ENCODE measurements at regions not wholly inside any gene's neighbourhood (a gene's known extent, or its start where the extent isn't known, plus 50 kb on each side); places are given as distances from the start of the nearest gene placed in this dataset.

DNA sequence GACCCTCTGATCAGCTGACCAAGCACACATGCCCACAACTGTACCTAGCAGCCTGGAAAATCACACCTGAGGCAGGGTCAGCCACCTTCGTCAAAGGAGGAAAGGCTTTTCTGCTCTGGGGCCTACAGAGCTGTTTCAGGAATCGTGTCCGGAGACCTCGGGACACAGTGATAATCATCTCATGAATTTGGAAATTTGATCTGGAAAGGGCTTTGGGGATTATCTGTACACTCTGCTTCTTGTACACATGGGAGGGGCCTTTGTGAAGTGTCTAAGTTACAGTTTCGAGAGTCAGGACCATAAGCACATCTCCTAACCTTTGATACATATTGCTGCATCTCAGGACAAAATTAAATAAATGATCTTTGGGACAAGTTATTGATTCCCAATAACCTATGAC is 1421.2 kb upstream of the TENM4 start:
- no peak for DNase-seq (ENCODE audit: low read depth)
- H3K4me3 ChIP-seq (replicated peaks; ENCODE audit: low read depth, low read length), result no peak overlapping the region
- TF ChIP-seq, protein P1, sequence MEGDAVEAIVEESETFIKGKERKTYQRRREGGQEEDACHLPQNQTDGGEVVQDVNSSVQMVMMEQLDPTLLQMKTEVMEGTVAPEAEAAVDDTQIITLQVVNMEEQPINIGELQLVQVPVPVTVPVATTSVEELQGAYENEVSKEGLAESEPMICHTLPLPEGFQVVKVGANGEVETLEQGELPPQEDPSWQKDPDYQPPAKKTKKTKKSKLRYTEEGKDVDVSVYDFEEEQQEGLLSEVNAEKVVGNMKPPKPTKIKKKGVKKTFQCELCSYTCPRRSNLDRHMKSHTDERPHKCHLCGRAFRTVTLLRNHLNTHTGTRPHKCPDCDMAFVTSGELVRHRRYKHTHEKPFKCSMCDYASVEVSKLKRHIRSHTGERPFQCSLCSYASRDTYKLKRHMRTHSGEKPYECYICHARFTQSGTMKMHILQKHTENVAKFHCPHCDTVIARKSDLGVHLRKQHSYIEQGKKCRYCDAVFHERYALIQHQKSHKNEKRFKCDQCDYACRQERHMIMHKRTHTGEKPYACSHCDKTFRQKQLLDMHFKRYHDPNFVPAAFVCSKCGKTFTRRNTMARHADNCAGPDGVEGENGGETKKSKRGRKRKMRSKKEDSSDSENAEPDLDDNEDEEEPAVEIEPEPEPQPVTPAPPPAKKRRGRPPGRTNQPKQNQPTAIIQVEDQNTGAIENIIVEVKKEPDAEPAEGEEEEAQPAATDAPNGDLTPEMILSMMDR (IDR thresholded peaks at IDR 0.05; ENCODE audit: low read length, missing control alignments), result no peak

GRCh38 chr11:80861193-80861592 is 1420.4 kb upstream of the TENM4 start:
- TF ChIP-seq, protein P1 (IDR thresholded peaks at IDR 0.05; ENCODE audit: low read length, missing control alignments), result no peak

DNA sequence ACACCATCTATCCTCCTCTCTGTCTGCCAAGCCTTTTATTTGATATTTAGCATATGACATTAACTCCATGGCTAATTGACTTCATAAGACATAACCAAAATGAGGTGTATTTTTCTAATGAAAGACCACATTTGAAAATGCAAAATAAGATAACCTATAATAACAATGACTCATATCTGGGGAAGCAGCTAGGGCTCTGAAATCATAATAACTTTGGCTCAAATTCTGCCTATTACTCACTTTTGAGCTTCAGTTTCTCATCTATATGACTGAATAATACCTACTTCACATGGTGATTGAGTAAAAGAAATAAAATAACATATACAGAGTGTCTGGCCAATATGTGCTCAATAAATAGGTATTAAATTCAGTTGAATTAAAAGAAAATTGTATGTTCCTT is 1419.8 kb upstream of the TENM4 start:
- peak; percentile 40 for DNase-seq (ENCODE audit: low read depth)
- no peak overlapping the region for H3K4me3 ChIP-seq (replicated peaks; ENCODE audit: low read depth, low read length)
- TF ChIP-seq, protein P1 (IDR thresholded peaks at IDR 0.05; ENCODE audit: low read length, missing control alignments), result no peak

More at GRCh38 chr11:80861193-80861592, 1420.4 kb upstream of the TENM4 start:
- no peak for DNase-seq (ENCODE audit: low read depth)
- H3K4me3 ChIP-seq (replicated peaks; ENCODE audit: low read depth, low read length), result no peak overlapping the region

DNA sequence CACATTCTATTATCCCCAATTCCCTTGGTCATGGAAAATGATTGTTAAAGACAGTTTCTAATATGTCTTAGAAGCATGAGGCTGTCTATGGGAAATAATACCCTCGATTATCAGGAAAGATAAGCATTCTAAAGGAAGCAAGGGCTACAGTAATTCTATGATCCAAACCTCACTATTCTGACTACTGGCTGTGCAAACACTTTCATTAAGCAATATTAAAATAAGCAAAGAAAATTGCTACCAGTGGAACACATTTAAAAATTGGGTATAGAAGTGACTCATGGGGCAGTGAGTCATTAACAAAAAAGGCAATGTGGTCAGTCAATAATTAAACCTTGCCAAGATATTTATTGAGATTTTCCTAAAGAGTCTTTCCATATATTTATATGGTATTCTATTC is 1415.2 kb upstream of the TENM4 start:
- peak; percentile 32 for DNase-seq (ENCODE audit: low read depth)
- TF ChIP-seq, protein P1 (IDR thresholded peaks at IDR 0.05; ENCODE audit: low read length, missing control alignments), result no peak

DNA sequence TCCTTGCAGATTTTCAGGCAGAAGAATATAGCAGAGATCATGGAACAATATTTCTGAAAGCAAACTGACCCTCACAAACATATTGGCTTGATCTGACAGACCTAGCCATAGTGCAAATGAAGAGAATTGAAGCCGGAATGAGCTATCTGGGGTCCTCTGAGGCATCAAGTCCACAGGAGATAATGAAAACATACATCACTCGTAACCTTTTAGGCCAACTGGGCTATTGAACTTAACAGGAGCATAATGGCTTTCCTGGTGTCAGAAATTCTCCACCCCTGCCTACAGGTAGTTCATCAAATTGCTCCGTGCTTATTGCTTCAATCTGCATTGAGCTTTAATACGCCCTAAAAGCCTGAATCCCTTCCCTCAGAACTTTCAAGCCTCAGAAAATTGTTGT is 1414.6 kb upstream of the TENM4 start:
- H3K4me3 ChIP-seq (replicated peaks; ENCODE audit: low read depth, low read length), result no peak overlapping the region
- no peak for DNase-seq (ENCODE audit: low read depth)
- TF ChIP-seq, protein P1 (IDR thresholded peaks at IDR 0.05; ENCODE audit: low read length, missing control alignments), result no peak

More for the DNA sequence above, 1415.2 kb upstream of the TENM4 start:
- no peak overlapping the region for H3K4me3 ChIP-seq (replicated peaks; ENCODE audit: low read depth, low read length)

DNA sequence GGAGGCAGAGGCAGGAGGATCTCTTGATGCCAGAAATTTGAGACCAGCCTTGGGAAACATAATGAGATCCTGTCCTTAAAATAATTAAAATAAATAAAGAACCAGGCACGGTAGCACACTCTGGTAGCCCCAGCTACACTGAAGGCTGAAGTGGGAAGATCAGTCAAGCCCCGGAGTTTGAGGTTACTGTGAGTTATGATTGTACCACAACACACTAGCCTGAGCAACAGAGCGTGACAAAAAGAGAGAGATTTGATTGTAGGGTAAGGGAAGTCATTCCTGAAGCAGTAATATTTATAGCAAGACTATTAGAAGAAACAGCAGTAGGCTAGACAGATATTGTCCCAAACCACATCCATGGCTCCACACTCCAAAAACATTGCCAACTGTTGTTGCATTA is 1408.4 kb upstream of the TENM4 start:
- DNase-seq (ENCODE audit: low read depth), result no peak
- H3K4me3 ChIP-seq (replicated peaks; ENCODE audit: low read depth, low read length), result no peak overlapping the region
- TF ChIP-seq, protein P1 (IDR thresholded peaks at IDR 0.05; ENCODE audit: low read length, missing control alignments), result no peak

- TF ChIP-seq, protein P1 (IDR thresholded peaks at IDR 0.05; ENCODE audit: low read length, missing control alignments), result no peak
- H3K4me3 ChIP-seq (replicated peaks; ENCODE audit: low read depth, low read length), result no peak overlapping the region
- peak; percentile 10 for DNase-seq (ENCODE audit: low read depth)
Observed at GRCh38 chr11:80846979-80847378, 1406.1 kb upstream of the TENM4 start.
